DOHH2 (cell line): ENCODE measurements at regions not wholly inside any gene's neighbourhood (a gene's known extent, or its start where the extent isn't known, plus 50 kb on each side); places are given as distances from the start of the nearest gene placed in this dataset.
"Not testable (repeated sequence)": the region's sequence is repeated elsewhere in the genome, so short reads cannot be mapped to it uniquely, and the experiment has no call there.

Source experiments
- H3F3A ChIP-seq: fragments of 200-600 bp; sonication (generic), shearing (Covaris generic); 2 replicates; pipeline ENCODE4 v1.6.0; 2016; ENCODE audit warnings: antibody characterized with exemption, mild to moderate bottlenecking; ENCODE audit not compliant: control insufficient read depth, insufficient read depth
- H3K27ac ChIP-seq: fragments of 200-600 bp; sonication (generic); 2 replicates; pipeline ENCODE4 v1.5.1; 2014; ENCODE audit warnings: low read depth, mild to moderate bottlenecking, low read length, moderate library complexity
- H3K27me3 ChIP-seq: fragments of 200-600 bp; sonication (generic); 2 replicates; pipeline ENCODE4 v1.6.1; 2014; ENCODE audit warnings: mild to moderate bottlenecking, low read length, mixed read lengths; ENCODE audit not compliant: control insufficient read depth
- H3K36me3 ChIP-seq: fragments of 200-600 bp; sonication (generic); 2 replicates; pipeline ENCODE4 v1.6.1; 2014; ENCODE audit warnings: mild to moderate bottlenecking, low read length, moderate library complexity, mixed read lengths; ENCODE audit not compliant: control insufficient read depth
- H3K4me1 ChIP-seq: fragments of 200-600 bp; sonication (generic); 2 replicates; pipeline ENCODE4 v1.6.1; 2014; ENCODE audit warnings: mild to moderate bottlenecking, low read length, mixed read lengths; ENCODE audit not compliant: control insufficient read depth
- H3K4me2 ChIP-seq: fragments of 200-600 bp; sonication (generic); 2 replicates; pipeline ENCODE4 v1.6.0; 2014; ENCODE audit warnings: mild to moderate bottlenecking, low read length, moderate library complexity
- H3K4me3 ChIP-seq: fragments of 200-600 bp; sonication (generic); 2 replicates; pipeline ENCODE4 v1.5.1; 2014; ENCODE audit warnings: mild to moderate bottlenecking, low read length, mixed read lengths
- H3K79me2 ChIP-seq: fragments of 200-600 bp; sonication (generic); 2 replicates; pipeline ENCODE4 v1.6.1; 2014; ENCODE audit warnings: mild to moderate bottlenecking, low read length, mixed read lengths; ENCODE audit not compliant: control insufficient read depth
- H3K9me2 ChIP-seq: fragments of 200-600 bp; sonication (generic); replicated peaks from 2 replicates; pipeline ENCODE4 v1.6.1; 2014; ENCODE audit warnings: mild to moderate bottlenecking, low read length, mixed read lengths; ENCODE audit not compliant: control insufficient read depth
- H3K9me3 ChIP-seq: fragments of 200-600 bp; sonication (generic); 2 replicates; pipeline ENCODE4 v1.6.1; 2014; ENCODE audit warnings: antibody characterized with exemption, low read length, mixed read lengths; ENCODE audit not compliant: control insufficient read depth, insufficient read depth
- H4K20me1 ChIP-seq: fragments of 200-600 bp; sonication (generic); 2 replicates; pipeline ENCODE4 v1.6.0; 2014; ENCODE audit warnings: low read depth, mild to moderate bottlenecking, antibody characterized with exemption, low read length, moderate library complexity; ENCODE audit not compliant: control insufficient read depth, insufficient read depth
- CTCF ChIP-seq: fragments of 200-600 bp; sonication (generic); IDR thresholded peaks from one replicate; pipeline ENCODE4 v1.5.1; 2014; ENCODE audit warnings: antibody characterized with exemption, mild to moderate bottlenecking, low read depth, low read length; ENCODE audit not compliant: poor library complexity, severe bottlenecking
- EZH2phosphoT487 ChIP-seq: fragments of 200-600 bp; sonication (generic); IDR thresholded peaks from 2 replicates; pipeline ENCODE4 v1.6.1; 2017; ENCODE audit warnings: borderline replicate concordance, mild to moderate bottlenecking, antibody characterized with exemption, low read length, moderate library complexity, mixed read lengths

- no peaks in the 10 kb centered on the region for H3K27me3 ChIP-seq
- H3F3A ChIP-seq, result no peaks in the 10 kb centered on the region
- TF ChIP-seq EZH2phosphoT487, result no peak
- no peak for TF ChIP-seq CTCF
Observed at GRCh38 chr17:73855720-73856333, 211.6 kb upstream of the SDK2 start.

GRCh38 chr17:73856556-73856955, 212.3 kb upstream of the SDK2 start:
- Histone ChIP-seq H3K9me3 (no peaks in the 10 kb centered on the region), H4K20me1 (no peaks in the 10 kb centered on the region), H3K4me1 (no peaks in the 10 kb centered on the region), H3K27ac (no peak overlapping the region), H3K36me3 (no peaks in the 10 kb centered on the region), H3F3A (no peaks in the 10 kb centered on the region), H3K27me3 (no peaks in the 10 kb centered on the region), H3K4me3 (no peak overlapping the region), H3K9me2 (no peaks in the 10 kb centered on the region), H3K79me2 (no peaks in the 10 kb centered on the region), H3K4me2 (no peak overlapping the region)
- TF ChIP-seq EZH2phosphoT487 (no peak), CTCF (no peak)

More at GRCh38 chr17:73855720-73856333, 211.6 kb upstream of the SDK2 start:
- Histone ChIP-seq H3K4me3 (no peak overlapping the region), H3K36me3 (no peaks in the 10 kb centered on the region), H3K27ac (no peak overlapping the region), H3K9me3 (no peaks in the 10 kb centered on the region), H3K79me2 (no peaks in the 10 kb centered on the region), H4K20me1 (no peaks in the 10 kb centered on the region), H3K4me1 (no peaks in the 10 kb centered on the region), H3K4me2 (no peak overlapping the region), H3K9me2 (no peaks in the 10 kb centered on the region)

- not testable (repeated sequence) for H3K79me2 ChIP-seq, H3K36me3 ChIP-seq, H3F3A ChIP-seq, H4K20me1 ChIP-seq, H3K9me2 ChIP-seq, H3K4me3 ChIP-seq, H3K4me2 ChIP-seq, H3K27me3 ChIP-seq, H3K4me1 ChIP-seq, H3K27ac ChIP-seq, H3K9me3 ChIP-seq
Observed at GRCh38 chr17:73859439-73860008, 215.3 kb upstream of the SDK2 start.

- Histone ChIP-seq H3K27ac (no peak overlapping the region), H3K9me3 (no peaks in the 10 kb centered on the region), H3K4me1 (no peaks in the 10 kb centered on the region), H3K27me3 (no peaks in the 10 kb centered on the region), H3K4me3 (no peak overlapping the region), H3F3A (no peaks in the 10 kb centered on the region), H3K4me2 (no peak overlapping the region), H3K9me2 (no peaks in the 10 kb centered on the region), H3K79me2 (no peaks in the 10 kb centered on the region), H4K20me1 (no peaks in the 10 kb centered on the region), H3K36me3 (no peaks in the 10 kb centered on the region)
- TF ChIP-seq EZH2phosphoT487 (no peak), CTCF (no peak)
Observed at GRCh38 chr17:73861543-73861942, 217.3 kb upstream of the SDK2 start.
